IPS DF 19.7 (cell line): ENCODE measurements at regions not wholly inside any gene's neighbourhood (a gene's known extent, or its start where the extent isn't known, plus 50 kb on each side); places are given as distances from the start of the nearest gene placed in this dataset.

ENCODE experiments used
- DNase-seq: peaks from one replicate; pipeline ENCODE4 v3.0.0-alpha.2; 2013; ENCODE audit warnings: low read depth, low spot score

DNA sequence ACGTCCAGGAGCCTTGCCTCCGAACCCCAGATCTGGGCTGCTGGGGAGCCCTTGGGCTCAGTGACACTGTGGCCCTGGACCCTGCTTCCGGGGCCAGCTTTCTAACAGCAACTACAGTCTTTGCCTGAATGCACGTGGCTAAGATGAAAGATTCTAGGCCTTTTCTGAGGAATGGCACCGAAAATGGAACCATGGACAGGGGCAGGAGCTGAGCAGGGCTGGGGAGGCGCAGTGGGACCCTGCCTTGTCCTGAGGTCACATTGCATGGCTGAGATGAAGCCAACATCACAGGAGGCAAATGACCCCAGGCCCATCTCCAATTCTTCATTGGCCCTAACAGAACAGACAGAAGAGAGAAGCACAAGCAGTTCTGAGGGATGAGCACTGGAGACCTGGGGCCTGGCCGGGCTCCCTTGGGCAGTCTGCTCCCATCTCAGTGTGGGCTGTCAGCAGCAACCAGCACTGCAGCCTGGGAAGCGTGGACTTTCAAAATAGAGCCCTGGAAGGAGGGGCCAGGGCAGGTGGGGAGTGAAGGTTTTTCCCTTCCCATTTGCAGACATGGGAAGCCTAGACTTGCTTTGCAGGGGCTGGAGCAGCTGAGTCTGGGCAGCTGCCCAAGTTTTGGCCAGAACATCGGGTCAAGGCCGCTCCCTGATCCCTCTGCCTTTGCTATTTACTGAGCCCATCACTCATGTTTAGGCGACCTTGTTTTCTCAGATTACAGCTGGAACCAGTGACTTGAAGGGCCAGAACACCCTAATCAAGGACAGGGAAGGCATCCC, 114.4 kb upstream of the TCERG1L start:
- no peak for DNase-seq

DNA sequence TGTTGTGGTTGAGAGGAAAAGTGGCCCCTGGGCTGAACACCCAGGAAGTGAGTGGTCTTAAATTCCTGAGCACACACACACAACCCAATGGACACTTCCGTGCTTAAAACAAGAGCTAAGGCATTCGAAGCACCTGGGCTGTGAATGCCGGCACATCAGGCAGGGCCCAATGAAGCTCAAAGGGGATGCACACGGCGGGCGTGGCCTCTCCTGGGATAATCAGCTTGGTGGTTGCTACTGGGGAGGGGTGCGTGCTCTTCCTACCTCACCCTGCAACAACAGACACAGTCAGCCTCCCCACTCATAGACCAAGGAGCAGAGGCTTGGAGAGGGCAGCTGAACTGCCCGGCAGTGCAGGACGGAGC, 115.0 kb upstream of the TCERG1L start:
- no peak for DNase-seq

DNA sequence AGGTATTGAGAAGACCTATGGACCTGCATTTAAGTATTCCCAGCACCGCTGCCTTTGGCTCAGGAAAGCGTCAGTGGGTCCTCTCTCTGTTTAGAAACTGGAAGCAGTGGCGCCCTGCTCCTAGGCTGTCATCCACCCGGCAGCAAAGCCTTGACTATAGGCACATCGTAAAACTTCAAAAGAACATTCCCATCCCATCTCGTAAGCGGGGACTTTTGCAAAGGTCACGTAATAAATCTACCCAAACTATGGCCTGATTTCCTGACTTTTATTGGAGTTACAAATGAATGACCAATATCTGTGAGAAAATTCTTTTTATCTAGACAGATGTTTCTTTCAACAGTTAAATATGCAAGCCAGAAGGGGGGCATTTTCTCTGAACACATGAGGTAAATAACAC, 115.8 kb upstream of the TCERG1L start:
- no peak for DNase-seq

- DNase-seq = no peak
Measured at GRCh38 chr10:131427901-131428300, 116.4 kb upstream of the TCERG1L start.

GRCh38 chr10:131429141-131429540, 117.6 kb upstream of the TCERG1L start:
- no peak for DNase-seq

DNA sequence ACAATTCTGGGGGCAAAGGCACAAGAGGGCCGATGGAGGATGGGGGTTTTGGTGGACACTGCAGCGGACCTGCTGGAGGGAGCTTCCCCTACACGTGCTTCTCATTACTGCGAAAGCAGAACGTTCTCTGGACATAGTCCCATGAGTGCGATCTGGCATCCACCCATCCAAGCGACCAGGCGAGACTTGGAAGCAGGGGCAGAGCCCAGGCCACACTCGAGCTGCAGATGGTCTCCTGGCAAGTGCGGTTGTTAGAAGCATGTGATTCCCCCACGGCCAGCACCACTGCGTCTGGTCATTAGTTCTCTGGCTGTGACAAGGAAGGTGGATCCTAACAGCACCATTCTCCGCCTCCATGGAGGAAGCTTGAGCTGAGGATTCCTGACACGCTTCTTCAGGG, 118.4 kb upstream of the TCERG1L start:
- no peak for DNase-seq

GRCh38 chr10:131430716-131431412, 119.3 kb upstream of the TCERG1L start:
- no peak for DNase-seq

GRCh38 chr10:131431533-131431932, 120.0 kb upstream of the TCERG1L start:
- DNase-seq = no peak

GRCh38 chr10:131431978-131432690, 120.6 kb upstream of the TCERG1L start:
- no peak for DNase-seq

DNA sequence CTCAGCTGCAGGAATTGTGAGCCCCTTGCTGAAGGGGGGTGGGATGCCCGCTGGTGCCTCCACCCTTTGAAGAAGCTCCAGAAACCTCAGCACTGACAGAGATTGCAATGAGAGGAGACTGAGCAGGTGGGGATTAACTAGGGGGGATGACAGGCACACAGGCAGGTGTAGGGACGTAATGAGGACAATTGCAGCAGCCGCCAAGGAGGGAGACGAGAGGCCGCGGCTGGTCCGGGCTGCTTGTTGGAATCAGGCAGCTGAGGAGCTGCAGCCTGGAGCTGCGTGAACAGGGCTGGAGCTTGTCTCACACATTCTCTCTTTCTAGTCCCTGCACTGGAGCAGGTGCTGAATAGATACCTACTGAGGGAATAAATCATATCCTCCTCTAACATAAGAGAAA, 122.0 kb upstream of the TCERG1L start:
- no peak for DNase-seq

GRCh38 chr10:131435232-131435631, 123.7 kb upstream of the TCERG1L start:
- DNase-seq = no peak

DNA sequence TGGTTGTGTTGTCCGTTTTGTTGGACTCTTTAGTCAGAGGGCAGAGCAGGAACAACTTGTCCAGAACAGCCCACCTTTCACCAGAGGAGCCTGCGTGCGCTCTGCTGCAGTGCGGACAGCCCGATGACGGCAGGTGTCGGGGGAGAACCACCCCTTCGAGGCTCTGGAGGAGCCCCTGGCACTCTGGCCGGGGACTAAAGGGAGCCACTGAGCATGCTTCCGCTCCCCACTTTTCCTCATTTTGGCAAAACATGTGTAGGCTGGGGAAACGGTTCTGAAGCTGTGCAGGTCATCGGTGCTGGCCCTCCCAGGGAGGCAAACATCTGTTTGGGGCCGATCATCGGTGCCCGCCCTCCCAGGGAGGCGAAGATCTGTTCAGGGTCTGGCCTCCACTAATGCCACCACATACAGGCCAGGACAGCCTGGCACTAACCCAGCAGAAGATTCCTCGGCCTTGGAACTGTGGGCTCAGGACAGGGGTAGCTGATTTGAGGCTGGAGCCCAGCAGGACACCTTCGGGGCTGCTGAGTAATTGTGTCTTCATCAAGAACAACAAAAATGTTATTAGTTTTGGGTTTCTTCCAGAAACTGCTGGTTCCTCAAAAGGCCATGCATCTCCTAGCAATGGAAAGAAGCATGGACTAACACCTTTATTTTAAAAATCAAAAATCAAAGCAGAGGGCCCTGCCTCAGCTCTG, 124.4 kb upstream of the TCERG1L start:
- no peak for DNase-seq

DNA sequence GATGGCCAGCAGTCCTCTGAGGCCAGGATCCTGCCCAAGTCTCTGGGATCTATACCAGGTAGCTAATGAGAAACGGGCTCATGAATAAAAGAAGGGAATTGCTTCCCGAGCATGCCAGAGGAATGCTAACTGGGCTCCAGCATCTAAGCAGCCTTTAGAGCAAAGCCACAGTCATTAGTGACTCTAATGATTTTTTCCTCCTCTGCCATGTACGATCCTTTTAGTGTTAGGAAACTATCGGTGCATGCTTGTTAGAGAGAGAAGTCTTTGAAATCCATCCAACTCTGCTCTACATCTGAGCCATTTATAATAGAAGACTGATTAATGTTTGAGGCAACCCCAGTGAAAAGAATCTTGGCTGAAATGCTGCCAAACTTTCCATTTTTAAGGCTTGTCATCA, 124.9 kb upstream of the TCERG1L start:
- no peak for DNase-seq

DNA sequence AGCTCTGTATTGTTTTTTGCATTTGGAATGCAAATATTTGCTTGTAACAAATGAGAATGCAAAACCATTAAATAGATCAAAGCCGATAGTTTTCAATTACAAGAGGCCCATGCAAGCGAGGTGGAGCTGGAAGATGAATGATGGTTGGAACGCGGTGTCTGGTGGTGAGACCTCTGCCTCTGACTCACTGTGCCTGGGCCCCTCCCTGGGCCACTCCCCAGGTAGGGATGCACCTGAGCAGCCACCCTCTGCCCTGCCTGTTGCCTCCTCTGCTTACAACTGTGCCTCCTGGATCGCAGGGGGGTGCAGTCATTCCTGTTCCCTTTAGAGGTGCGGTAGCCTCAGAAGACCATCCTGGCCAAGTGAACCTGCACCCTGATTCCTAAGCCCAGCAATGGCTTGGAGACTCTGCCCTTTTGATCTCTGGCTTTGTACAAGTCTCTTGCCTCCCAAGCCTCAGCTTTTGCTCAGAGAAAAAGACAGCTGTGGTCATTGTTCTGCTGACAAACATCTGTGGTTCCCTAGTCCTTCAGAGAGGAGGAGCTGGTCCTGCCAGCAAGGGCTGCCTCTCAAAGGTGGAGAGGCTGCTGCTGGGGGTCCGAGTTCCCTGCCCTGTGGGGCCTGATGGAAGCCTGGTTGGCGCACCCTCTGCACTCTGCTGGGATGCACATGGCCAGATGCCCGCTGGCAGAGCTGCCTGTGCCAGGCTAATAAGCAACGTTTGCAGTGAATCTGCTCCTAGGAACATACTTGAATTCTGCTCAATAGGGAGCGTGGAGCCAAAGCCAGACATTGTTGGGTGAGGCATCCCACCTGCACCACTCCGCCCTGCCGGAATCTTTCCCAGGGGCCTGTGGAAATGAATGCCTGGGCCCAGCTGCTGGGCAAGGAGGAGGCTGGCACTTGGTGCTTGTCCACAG, 126.3 kb upstream of the TCERG1L start:
- no peak for DNase-seq

GRCh38 chr10:131438665-131439064, 127.1 kb upstream of the TCERG1L start:
- DNase-seq = no peak

DNA sequence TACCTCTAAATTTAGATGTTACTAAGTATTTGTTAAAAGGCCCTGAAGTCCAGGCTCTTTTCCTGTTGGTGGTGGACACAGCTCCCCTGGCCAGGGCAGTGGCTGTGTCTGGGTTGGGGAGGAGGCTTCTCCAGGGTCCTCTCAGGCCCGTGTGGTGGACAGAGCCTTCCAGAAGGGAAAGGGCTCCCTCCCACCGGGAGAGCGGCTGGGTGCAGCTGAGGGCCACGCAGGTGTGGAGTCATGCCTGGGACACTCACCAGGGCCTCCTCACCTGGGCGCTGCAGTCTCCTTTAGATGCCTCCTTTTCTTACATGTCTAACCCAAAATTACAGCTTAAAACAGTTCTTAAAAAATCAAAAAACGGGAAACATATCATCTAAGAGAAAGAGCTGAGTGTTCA, 128.2 kb upstream of the TCERG1L start:
- no peak for DNase-seq

GRCh38 chr10:131440405-131441360, 129.2 kb upstream of the TCERG1L start:
- no peak for DNase-seq

- DNase-seq = no peak
Measured at GRCh38 chr10:131442271-131442670, 130.8 kb upstream of the TCERG1L start.

DNA sequence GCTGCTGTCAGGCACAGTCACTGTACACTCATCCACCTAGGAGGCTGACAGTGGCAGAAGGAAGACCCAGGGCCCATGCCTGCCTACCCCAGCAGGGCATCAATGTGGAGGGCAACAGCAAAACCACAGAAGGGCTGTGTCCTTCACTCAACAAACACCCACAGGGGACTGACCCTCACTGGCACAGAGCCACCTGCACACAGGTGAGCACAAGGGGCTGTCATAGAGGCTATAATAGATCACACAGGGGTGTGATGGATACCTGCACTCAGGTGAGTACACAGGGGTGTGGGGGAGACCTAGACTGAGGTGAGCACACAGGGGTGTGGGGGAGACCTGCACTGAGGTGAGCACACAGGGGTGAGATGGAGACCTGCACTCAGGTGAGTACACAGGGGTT, 132.8 kb upstream of the TCERG1L start:
- no peak for DNase-seq
